Colonic mucosa (tissue), 4 donors: ENCODE measurements at regions not wholly inside any gene's neighbourhood (a gene's known extent, or its start where the extent isn't known, plus 50 kb on each side); places are given as distances from the start of the nearest gene placed in this dataset.

Source experiments
- DNase-seq: peaks from one replicate; pipeline ENCODE4 v3.0.0-alpha.2; 2020
- H3K27ac ChIP-seq: fragments of 200-600 bp; one replicate; pipeline ENCODE4 v1.8.0; 2021
- H3K27me3 ChIP-seq: fragments of 200-600 bp; one replicate; pipeline ENCODE4 v1.8.0; 2021
- H3K36me3 ChIP-seq: fragments of 200-600 bp; one replicate; pipeline ENCODE4 v1.8.0; 2021
- H3K4me1 ChIP-seq: fragments of 200-600 bp; one replicate; pipeline ENCODE4 v1.8.0; 2021; ENCODE audit warnings: mild to moderate bottlenecking
- H3K4me3 ChIP-seq: fragments of 200-600 bp; one replicate; pipeline ENCODE4 v1.8.0; 2021
- H3K9ac ChIP-seq, 2 donors: one replicate each; pipeline ENCODE4 v1.7.0; 2013; ENCODE audit warnings: control low read depth in 2 of 2, low read depth in 2 of 2, low read length in 2 of 2
- H3K9me3 ChIP-seq: fragments of 200-600 bp; one replicate; pipeline ENCODE4 v1.8.0; 2021
- intact Hi-C: fragments of 100-400 bp; cut with DNase I; formaldehyde crosslinking; loops from one replicate; pipeline ENCODE4 v1.14.1; 2022
- TF ChIP-seq, protein P1 (sequence below): fragments of 200-600 bp; IDR thresholded peaks from one replicate; pipeline ENCODE4 v1.8.0; 2022; ENCODE audit warnings: antibody characterized with exemption, mild to moderate bottlenecking
- donor health status: healthy.
- donor health status: DM: no; HTN: no; CAD: no.
- donor health status: DM: no; HTN: no; CAD: no.

DNA sequence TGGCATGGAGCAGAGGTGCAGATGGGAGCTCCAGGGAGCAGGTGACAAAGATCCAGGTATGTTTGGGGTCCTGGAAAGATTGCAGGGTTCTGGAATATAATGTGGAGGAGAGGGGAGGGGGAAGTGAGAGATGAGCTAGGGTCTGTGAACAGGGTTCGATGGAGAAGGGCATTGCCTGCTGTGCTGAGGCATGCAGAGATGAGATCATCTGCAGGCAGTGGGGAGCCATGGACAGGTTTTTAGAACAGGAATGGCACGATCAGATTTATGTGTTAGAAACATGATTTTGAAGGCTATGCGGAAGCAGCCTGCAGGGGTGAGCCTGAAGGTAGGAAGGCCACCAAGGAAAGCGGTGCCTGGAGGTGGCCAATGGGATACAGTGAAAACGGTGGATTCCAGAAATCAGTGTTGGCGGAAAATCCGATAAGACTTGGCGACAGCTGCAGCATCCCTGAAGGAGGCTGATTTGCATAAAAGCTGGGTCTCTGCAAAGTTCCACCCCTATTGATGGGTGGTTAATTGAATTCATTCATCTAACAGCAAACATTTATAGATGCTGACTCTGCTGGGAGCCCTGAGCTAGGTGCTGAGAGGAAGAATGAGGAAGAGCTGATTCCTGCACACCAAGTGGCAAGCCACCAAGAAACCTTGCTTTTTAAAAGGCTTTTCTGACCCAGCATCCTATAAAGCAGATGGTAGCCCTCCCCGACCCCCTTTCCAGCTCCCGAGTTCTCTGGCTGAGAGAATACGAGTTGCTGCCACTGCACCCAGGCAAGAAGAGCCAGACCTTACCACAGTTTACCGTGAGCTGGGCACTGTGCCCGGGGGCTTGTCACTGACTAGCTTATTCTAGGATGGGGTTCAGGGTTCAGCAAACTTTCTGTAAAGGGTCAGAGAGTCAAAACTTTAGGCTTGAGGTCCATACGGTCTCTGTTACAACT lies 139.2 kb upstream of the SMIM23 start:
- DNase-seq: no peak
- H3K27me3 ChIP-seq: no peaks in the 10 kb centered on the region
- TF ChIP-seq, protein P1, sequence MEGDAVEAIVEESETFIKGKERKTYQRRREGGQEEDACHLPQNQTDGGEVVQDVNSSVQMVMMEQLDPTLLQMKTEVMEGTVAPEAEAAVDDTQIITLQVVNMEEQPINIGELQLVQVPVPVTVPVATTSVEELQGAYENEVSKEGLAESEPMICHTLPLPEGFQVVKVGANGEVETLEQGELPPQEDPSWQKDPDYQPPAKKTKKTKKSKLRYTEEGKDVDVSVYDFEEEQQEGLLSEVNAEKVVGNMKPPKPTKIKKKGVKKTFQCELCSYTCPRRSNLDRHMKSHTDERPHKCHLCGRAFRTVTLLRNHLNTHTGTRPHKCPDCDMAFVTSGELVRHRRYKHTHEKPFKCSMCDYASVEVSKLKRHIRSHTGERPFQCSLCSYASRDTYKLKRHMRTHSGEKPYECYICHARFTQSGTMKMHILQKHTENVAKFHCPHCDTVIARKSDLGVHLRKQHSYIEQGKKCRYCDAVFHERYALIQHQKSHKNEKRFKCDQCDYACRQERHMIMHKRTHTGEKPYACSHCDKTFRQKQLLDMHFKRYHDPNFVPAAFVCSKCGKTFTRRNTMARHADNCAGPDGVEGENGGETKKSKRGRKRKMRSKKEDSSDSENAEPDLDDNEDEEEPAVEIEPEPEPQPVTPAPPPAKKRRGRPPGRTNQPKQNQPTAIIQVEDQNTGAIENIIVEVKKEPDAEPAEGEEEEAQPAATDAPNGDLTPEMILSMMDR: no peak
- H3K4me1 ChIP-seq: no peaks in the 10 kb centered on the region
- no peaks in the 10 kb centered on the region for H3K9me3 ChIP-seq
- intact Hi-C loops: no loop called here
- no peak overlapping the region for H3K4me3 ChIP-seq
- no peaks in the 10 kb centered on the region for H3K36me3 ChIP-seq
- H3K27ac ChIP-seq: no peak overlapping the region
- no peak overlapping the region for H3K9ac ChIP-seq

DNA sequence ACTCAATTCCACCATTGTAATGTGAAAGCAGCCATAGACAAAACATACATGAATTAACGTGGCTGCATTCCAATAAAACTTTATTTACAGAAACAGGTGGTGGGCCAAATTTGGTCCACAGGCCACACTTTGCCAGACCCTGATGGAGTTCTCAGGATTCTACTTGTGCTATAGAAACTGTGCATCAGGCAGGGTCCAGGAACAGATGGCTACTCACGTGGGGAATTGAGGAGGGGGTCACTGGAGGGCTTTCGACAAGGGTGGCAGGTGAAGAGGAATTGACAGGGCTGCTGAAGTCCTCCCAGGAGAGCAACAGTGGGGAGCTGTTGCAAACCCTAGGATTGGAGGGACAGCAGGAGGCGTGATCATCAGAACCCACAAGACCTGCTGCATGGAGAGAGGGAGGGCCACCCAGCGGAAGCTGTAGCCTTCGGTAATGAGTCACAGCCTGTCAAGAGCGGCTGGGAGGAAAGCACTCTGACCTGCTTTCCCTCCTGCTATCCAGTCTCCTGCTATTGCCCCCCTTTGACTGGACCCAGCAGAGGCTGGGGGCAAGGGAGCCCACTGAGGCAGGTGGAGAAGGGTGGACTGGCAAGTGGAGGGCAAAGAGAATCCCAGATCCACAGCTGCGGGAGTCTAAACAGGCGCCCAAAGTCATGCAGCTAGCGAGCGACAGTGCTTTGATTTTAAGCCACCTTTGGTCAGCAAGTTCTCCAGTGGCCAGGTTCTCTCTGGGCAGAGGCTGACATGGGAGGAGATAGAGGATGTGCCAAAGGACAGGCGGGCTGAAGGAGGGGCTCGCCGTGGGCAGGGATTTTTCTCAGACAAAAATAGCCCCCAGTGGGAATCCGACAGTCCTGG lies 138.3 kb upstream of the SMIM23 start:
- TF ChIP-seq, protein P1: no peak
- Histone ChIP-seq H3K4me3 (no peak overlapping the region), H3K4me1 (no peaks in the 10 kb centered on the region), H3K9ac (no peak overlapping the region), H3K9me3 (no peaks in the 10 kb centered on the region), H3K36me3 (no peaks in the 10 kb centered on the region), H3K27me3 (no peaks in the 10 kb centered on the region), H3K27ac (no peak overlapping the region)
- intact Hi-C loops: no loop called here
- DNase-seq: no peak

DNA sequence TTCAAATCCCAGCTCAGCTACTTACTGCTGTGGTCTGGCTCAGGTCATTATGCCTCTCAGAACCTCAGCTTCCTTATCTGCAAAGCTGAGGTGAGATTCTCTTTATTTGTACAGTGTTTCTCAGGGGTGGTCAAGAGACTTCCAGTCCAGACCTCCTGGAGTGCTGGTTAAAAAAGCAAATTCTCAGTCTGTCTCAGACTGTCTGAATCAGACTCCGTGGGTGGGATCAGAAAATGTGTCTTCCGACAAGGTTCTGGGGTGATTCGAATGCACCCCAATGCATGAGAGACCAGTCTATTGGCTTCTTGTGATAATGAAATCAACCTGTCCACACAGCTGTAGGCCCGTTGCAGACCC lies 137.7 kb upstream of the SMIM23 start:
- no peak overlapping the region for H3K27ac ChIP-seq
- no peak for DNase-seq
- H3K27me3 ChIP-seq: no peaks in the 10 kb centered on the region
- H3K4me3 ChIP-seq: no peak overlapping the region
- H3K4me1 ChIP-seq: no peaks in the 10 kb centered on the region
- H3K9ac ChIP-seq: no peak overlapping the region
- TF ChIP-seq, protein P1: no peak
- no peaks in the 10 kb centered on the region for H3K9me3 ChIP-seq
- intact Hi-C loops: no loop called here
- H3K36me3 ChIP-seq: no peaks in the 10 kb centered on the region

DNA sequence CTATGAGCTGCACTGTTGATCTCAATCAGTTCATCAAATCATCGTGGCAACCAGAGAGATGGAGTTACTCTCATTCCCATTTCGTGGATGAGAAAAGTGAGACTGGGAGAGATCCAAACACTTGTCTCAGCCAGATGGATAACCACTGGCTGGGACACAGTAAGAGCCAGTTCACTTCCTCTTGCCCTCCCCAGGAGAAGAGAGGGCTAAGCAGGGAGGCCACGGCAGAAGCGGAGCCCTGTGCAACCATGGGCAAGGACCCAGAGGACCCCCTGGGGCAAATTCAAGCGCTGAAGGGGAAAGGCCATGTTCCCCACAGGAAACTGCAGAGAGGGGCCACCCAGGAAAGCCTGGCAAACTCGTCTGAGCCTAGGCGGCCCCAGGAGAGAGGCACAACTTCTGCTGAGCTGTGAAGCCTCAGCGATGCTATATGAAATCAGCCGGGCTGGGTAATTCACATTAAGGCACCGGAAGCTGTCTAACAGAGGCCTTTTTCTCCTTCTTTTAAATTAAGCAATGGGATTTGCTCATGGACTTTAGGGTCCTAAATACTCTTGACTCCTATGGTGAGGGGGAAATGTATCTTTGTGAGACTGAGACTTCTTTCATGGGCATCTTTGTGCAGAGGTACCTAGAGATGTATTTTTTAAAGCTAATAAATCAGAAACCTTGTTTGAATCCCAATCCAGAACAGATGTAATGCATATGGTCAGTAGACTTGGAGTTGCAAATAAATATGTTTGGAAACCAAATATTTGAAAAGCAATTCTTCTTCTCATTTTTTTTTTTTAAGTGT lies 137.1 kb upstream of the SMIM23 start:
- Histone ChIP-seq H3K27me3 (no peaks in the 10 kb centered on the region), H3K36me3 (no peaks in the 10 kb centered on the region), H3K27ac (no peak overlapping the region), H3K9me3 (no peaks in the 10 kb centered on the region), H3K4me1 (no peaks in the 10 kb centered on the region), H3K9ac (no peak overlapping the region), H3K4me3 (no peak overlapping the region)
- TF ChIP-seq, protein P1: no peak
- DNase-seq: no peak
- intact Hi-C loops: no loop called here

DNA sequence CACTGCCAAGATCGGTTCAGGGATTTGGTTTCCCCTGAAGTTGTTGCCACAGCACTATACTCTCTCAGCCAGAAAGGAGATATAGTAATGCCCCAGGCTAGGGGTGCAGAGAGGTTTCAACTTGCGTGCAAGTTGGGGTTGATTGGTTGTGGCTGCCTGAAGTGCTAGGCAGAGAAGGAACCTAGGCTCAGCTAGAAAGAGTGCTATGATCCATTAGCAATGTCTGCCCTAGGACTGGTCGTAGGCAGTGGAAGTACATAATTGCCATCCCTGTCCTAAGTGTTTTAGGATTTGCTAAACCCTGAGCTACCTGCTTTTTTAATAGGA lies 136.6 kb upstream of the SMIM23 start:
- H3K9ac ChIP-seq: no peak overlapping the region
- intact Hi-C loops: no loop called here
- H3K9me3 ChIP-seq: no peaks in the 10 kb centered on the region
- no peaks in the 10 kb centered on the region for H3K27me3 ChIP-seq
- no peaks in the 10 kb centered on the region for H3K36me3 ChIP-seq
- TF ChIP-seq, protein P1: no peak
- H3K27ac ChIP-seq: no peak overlapping the region
- no peaks in the 10 kb centered on the region for H3K4me1 ChIP-seq
- DNase-seq: no peak
- H3K4me3 ChIP-seq: no peak overlapping the region
